Epidermal melanocyte (primary cell): ENCODE measurements at regions not wholly inside any gene's neighbourhood (a gene's known extent, or its start where the extent isn't known, plus 50 kb on each side); places are given as distances from the start of the nearest gene placed in this dataset.
"Not testable (repeated sequence)": the region's sequence is repeated elsewhere in the genome, so short reads cannot be mapped to it uniquely, and the experiment has no call there.

ENCODE experiments used
- DNase-seq: peaks from one replicate; pipeline ENCODE4 v3.0.0; 2011; ENCODE audit warnings: low spot score; ENCODE audit not compliant: insufficient read length

DNA sequence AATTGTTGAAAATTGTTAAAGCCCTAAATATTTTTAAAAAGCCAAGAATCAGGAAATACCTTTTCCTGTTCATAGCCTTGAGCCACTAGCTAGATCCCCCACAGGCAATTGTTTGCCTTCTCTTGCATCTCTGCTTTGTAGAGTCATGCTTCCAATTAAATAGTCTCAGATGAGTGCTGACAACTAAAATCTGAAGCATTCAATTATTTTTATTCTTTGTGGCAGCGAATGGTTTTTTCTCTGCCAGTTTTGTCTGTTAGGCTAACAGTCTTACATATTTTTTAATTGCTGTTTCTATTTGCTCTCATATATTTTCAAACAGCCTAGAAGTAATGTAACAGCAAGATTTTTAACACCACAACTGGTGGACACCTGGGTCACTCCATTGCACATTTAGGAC, 277.1 kb upstream of the GBE1 start:
- no peak for DNase-seq

GRCh38 chr3:82033186-82033585, 271.7 kb upstream of the GBE1 start:
- DNase-seq: no peak

- no peak for DNase-seq
Observed at GRCh38 chr3:82031596-82031995, 270.2 kb upstream of the GBE1 start.

DNA sequence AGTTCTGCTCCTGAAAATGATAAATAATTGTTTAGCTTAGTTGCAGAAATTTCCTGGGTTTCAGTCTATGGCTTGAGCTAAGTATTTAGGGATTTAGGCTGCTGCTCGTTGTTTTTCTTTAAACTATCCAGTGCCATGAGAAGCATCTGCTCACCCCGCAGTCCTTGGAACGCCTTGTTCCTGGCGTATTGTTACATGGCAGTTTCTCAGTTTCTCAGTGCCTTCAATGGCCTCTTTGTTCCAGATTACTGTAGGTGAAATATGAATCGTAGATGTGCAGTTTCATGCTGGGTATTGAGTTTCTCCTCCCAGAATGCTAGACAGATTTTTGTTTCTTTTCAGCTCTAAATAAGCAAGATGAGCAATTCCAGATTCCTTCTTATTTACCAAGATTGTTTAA, 269.5 kb upstream of the GBE1 start:
- DNase-seq: no peak

DNA sequence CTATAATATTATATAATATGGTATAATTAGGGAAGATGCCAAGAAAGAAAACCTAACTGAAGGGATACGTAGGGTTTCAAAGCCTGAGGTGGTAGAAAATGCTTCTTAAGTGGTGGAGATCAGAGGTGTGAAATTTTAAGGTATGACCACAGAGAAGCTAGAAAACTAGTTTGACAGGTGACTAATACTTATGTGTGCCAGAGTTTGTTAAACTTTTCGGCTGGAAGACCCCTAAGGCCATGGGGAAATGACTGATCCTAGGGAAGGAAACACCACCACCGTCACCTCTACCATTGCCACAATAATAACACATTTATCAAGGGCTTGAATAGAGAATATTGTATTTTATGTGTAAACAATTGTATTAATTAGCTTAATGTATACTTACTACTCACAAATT, 261.4 kb upstream of the GBE1 start:
- no peak for DNase-seq

GRCh38 chr3:82020282-82020681, 258.8 kb upstream of the GBE1 start:
- no peak for DNase-seq

DNA sequence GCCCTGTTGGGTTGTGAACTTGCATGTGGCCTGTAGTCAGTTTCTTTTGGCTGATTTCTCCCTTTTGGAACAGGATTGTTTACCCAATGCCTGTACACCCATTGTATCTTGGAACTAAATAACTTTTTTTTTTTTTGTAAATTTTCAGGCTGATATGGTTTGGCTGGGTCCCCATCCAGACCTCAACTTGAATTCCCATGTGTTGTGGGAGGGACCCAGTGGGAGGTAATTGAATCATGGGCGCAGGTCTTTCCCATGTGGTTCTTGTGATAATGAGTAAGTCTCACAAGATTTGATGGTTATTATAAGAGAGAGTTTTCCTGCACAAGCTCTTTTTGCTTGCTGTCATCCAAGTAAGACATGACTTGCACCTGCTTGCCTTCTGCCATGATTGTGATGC, 253.8 kb upstream of the GBE1 start:
- no peak for DNase-seq

- DNase-seq: no peak
Observed at GRCh38 chr3:82012775-82013174, 251.3 kb upstream of the GBE1 start.

GRCh38 chr3:82011336-82011735, 249.9 kb upstream of the GBE1 start:
- no peak for DNase-seq

GRCh38 chr3:82005266-82005665, 243.8 kb upstream of the GBE1 start:
- no peak for DNase-seq

- DNase-seq: no peak
Observed at GRCh38 chr3:82004266-82004665, 242.8 kb upstream of the GBE1 start.

GRCh38 chr3:82002986-82003642, 241.7 kb upstream of the GBE1 start:
- DNase-seq: no peak

GRCh38 chr3:82002491-82002890, 241.0 kb upstream of the GBE1 start:
- no peak for DNase-seq

GRCh38 chr3:82001276-82001923, 240.0 kb upstream of the GBE1 start:
- DNase-seq: no peak

- no peak for DNase-seq
Observed at GRCh38 chr3:82000773-82001172, 239.3 kb upstream of the GBE1 start.

DNA sequence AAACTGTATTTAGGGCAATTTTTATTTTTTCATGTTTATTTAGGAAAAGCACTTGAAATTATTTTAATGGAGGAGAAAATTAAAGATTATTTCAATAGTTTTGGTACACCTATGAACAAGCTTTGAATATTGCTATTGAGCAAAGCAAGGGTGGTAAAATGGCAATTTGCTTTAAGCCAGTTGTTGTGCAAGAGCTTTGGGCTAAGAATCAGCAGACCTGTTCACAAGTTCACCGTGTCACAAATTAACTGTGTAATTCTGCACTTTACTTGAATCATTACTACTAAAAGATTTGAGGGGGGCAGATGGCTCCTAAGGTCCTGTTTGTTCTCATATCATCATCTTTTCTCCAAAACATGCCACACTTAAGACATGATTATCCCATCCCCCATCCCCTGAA, 238.9 kb upstream of the GBE1 start:
- DNase-seq: no peak

DNA sequence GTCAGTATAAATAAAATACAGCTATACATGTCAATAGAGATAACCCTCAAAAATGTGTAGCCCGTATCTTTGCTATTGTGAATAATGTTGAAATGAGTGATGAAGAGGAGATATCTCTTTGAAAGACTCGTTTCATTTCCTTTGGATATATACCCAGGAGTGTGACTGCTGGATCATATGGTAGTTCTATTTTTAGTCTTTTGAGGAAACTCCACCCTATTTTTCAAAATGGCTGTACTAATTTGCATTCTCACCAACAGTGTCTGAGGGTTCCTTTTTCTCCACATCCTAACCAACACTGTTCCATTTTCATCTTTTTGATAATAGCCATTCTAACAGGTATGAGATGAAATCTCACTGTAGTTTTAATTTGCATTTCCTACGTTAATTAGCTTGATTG, 237.5 kb upstream of the GBE1 start:
- no peak for DNase-seq

- peak; percentile 19 for DNase-seq
Observed at GRCh38 chr3:81998139-81998755, 236.8 kb upstream of the GBE1 start.

GRCh38 chr3:81997390-81997789, 235.9 kb upstream of the GBE1 start:
- DNase-seq: no peak

DNA sequence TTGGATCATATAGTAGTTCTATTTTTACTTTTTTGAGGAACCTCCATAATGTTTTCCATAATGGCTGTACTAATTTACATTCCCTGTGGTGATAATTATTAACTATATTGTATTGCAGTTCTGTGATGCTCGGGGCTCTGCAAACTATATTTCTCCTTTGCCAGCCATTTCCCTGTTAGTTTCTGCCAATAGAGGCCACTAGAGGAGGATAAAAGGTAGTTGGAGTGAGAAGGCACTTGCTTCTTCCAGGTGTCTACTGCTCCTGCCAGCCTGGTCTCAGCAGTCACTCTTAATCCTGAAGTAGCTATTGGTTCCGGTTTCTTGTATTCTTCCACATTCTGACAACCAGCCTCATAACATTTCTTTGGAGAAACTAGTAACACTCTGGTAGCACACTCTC, 233.9 kb upstream of the GBE1 start:
- DNase-seq: no peak

DNA sequence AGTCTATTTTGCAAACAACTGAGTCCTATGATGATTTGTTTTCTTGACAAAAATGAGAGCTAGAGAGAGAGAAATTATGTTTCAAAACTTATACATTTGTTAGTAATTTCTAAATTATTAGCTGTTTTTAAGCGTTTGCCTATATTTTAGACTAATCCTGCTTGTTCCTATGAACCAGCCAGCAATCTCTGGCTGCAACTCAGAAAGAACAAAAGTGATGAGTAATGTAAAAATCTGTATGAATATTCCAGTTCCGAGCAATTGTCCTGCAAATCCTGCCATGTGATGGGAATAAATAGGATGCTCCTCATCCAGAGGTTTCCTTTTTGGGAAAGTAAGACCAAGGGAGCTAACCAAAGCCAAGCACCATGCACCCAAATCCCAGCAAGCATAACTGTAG, 228.3 kb upstream of the GBE1 start:
- DNase-seq: no peak

DNA sequence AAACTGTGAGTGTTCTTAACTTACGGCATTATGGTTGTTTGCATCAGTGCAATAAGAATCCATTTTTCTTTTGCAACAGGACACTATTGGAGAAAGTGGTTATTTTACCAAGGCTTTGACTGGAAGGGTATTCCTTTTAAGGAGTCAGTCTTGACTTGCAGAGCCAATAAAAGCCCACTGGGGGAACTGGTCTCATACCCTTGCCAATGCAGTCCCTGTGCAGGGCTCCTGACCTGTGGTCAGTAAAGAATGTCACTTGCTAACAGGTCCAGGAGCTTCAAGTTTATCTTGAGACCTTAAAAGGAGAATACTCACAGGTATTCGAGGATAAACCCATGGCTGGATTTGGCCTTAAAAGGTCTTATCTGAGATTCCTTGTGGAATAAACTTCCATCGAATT, 227.8 kb upstream of the GBE1 start:
- no peak for DNase-seq

DNA sequence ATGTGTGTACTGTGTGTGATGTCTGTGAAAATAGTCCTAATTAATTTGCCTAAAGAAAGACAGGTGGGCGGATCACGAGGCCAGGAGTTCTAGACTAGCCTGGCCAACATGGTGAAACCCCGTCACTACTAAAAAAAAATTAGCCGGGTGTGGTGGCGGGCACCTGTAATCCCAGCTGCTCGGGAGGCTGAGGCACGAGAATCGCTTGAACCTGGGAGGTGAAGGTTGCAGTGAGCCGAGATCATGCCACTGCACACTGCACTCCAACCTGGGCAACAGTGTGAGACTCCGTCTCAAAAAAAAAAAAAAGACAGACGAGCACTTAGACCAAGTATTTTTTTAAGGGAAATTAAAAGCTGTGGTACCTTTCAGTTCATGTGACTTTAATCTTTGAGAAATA, 226.0 kb upstream of the GBE1 start:
- not testable (repeated sequence) for DNase-seq
